HFFc6 (cell line): ENCODE measurements at regions not wholly inside any gene's neighbourhood (a gene's known extent, or its start where the extent isn't known, plus 50 kb on each side); places are given as distances from the start of the nearest gene placed in this dataset.

ENCODE experiments used
- DNase-seq: peaks from one replicate; pipeline ENCODE4 v3.0.0-alpha.2; 2018
- H3K27ac Mint-ChIP-seq: 2 replicates; pipeline ENCODE4 v1.8.0; 2020; ENCODE audit warnings: mild to moderate bottlenecking, mixed read lengths
- H3K27me3 Mint-ChIP-seq: 2 replicates; pipeline ENCODE4 v1.8.0; 2021; ENCODE audit warnings: mild to moderate bottlenecking, moderate library complexity, mixed read lengths; ENCODE audit not compliant: insufficient read depth
- H3K36me3 Mint-ChIP-seq: 2 replicates; pipeline ENCODE4 v1.8.0; 2021; ENCODE audit warnings: low read depth, mixed read lengths
- H3K4me1 Mint-ChIP-seq: 2 replicates; pipeline ENCODE4 v1.8.0; 2020; ENCODE audit warnings: low read depth, mixed read lengths
- H3K4me3 Mint-ChIP-seq: 2 replicates; pipeline ENCODE4 v1.8.0; 2020; ENCODE audit warnings: mild to moderate bottlenecking, moderate library complexity, mixed read lengths
- H3K9me3 Mint-ChIP-seq: 2 replicates; pipeline ENCODE4 v1.8.0; 2020; ENCODE audit warnings: mild to moderate bottlenecking, mixed read lengths
- TF ChIP-seq, protein P1 (sequence below): fragments of 200-600 bp; sonication (generic); IDR thresholded peaks from 2 replicates; pipeline ENCODE4 v1.5.0; 2021; ENCODE audit warnings: antibody characterized with exemption, mild to moderate bottlenecking

DNA sequence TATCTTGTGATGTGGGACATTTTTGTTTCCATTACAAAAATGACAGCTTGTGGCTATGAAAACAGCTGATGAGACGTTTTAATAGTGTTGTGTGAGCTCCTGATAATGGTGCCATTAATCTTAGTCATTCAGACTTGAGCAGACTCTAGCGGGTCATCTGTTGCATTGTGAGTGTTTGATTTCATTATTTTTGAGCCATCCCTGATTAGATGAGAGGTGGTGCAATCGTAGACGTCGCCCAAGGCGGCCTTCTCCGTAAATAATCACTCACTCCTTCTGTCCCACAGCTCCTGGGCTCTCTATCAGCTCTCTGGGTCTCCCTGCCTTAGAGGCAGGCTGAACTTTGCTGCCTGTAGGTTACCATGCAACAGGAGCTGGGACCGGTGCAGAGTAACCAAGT is 528.0 kb upstream of the SGCG start:
- Mint-ChIP-seq H3K4me1 (no peaks in the 10 kb centered on the region), H3K27ac (no peak overlapping the region), H3K9me3 (peaks cover 41% of the 10 kb centered on the region), H3K36me3 (no peaks in the 10 kb centered on the region), H3K27me3 (no peaks in the 10 kb centered on the region), H3K4me3 (no peak overlapping the region)
- TF ChIP-seq, protein P1, sequence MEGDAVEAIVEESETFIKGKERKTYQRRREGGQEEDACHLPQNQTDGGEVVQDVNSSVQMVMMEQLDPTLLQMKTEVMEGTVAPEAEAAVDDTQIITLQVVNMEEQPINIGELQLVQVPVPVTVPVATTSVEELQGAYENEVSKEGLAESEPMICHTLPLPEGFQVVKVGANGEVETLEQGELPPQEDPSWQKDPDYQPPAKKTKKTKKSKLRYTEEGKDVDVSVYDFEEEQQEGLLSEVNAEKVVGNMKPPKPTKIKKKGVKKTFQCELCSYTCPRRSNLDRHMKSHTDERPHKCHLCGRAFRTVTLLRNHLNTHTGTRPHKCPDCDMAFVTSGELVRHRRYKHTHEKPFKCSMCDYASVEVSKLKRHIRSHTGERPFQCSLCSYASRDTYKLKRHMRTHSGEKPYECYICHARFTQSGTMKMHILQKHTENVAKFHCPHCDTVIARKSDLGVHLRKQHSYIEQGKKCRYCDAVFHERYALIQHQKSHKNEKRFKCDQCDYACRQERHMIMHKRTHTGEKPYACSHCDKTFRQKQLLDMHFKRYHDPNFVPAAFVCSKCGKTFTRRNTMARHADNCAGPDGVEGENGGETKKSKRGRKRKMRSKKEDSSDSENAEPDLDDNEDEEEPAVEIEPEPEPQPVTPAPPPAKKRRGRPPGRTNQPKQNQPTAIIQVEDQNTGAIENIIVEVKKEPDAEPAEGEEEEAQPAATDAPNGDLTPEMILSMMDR, result no peak
- no peak for DNase-seq

GRCh38 chr13:22653866-22654265 is 526.9 kb upstream of the SGCG start:
- DNase-seq, result no peak
- Mint-ChIP-seq H3K4me3 (no peak overlapping the region), H3K9me3 (peaks cover 38% of the 10 kb centered on the region), H3K27ac (no peak overlapping the region), H3K27me3 (no peaks in the 10 kb centered on the region), H3K36me3 (no peaks in the 10 kb centered on the region), H3K4me1 (no peaks in the 10 kb centered on the region)
- TF ChIP-seq, protein P1, result no peak

DNA sequence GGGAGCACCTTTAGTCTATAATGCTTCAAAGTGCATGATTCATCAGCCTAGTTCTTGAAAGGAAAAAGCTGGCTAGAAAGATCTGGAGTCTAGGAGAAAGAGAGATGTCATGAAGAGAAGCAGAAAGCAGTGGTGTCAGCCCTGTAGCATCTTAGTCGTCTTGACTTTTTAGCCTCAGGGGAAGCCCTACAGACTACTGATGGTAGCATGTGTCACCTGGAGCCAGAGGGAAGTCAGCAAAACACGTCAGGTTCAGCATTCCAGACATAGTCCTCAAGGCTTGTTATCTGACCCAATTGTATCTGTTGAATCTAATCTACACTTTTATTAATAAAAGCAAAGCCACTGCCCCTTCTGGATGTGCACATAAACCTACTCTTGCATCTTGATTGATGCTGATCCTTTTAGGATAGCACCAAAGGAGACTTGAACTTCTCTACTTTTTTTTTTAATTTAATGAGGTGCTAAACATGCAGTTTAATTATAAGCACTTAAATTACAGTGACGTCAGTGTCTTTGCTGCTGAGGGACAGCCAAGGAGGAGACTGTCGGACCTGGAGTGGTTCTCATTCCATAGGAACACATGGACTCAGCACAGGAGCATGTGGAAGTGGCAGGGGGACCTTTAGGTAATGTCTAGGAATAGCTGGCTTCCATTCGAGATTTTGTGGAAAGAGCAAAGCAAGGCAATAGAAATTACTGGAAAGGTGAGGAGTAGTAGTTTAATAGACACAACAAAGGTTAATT is 525.5 kb upstream of the SGCG start:
- Mint-ChIP-seq H3K36me3 (no peaks in the 10 kb centered on the region), H3K27me3 (no peaks in the 10 kb centered on the region), H3K9me3 (peaks cover 33% of the 10 kb centered on the region), H3K4me3 (no peak overlapping the region), H3K4me1 (no peaks in the 10 kb centered on the region), H3K27ac (no peak overlapping the region)
- TF ChIP-seq, protein P1, result no peak
- DNase-seq, result no peak

DNA sequence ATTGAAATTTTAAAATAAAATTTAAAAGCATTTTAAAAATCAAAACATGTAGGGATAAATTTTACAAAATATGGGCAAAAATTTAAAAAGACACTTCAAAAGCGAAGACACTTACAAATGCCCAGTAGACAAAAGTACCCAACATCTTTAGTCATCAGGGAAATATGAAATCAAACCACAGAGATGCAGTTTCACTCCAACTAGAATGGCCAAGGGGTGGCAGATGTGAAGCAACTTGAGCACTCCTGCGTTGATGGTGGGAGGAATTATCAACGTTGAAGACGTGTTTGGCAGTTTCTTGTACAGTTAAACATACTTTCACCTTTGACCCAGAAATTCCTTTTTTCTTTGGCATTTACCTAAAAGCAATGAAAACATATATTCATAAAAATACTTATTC is 518.0 kb upstream of the SGCG start:
- Mint-ChIP-seq H3K36me3 (no peaks in the 10 kb centered on the region), H3K27ac (no peak overlapping the region), H3K27me3 (no peaks in the 10 kb centered on the region; the same call in 1 of the 2 replicates), H3K4me1 (no peaks in the 10 kb centered on the region), H3K9me3 (peaks cover 15% of the 10 kb centered on the region; the same call in 1 of the 2 replicates), H3K4me3 (no peak overlapping the region)
- DNase-seq, result no peak
- TF ChIP-seq, protein P1, result no peak

- H3K27me3 Mint-ChIP-seq, result no peaks in the 10 kb centered on the region; the same call in 1 of the 2 replicates
- no peak overlapping the region for H3K4me3 Mint-ChIP-seq
- H3K27ac Mint-ChIP-seq, result no peak overlapping the region
- TF ChIP-seq, protein P1, result no peak
- H3K4me1 Mint-ChIP-seq, result no peaks in the 10 kb centered on the region
- peaks cover 26% of the 10 kb centered on the region for H3K9me3 Mint-ChIP-seq
- no peaks in the 10 kb centered on the region for H3K36me3 Mint-ChIP-seq
- no peak for DNase-seq
Observed at GRCh38 chr13:22665506-22665905, 515.3 kb upstream of the SGCG start.
